GM06990 (cell line): ENCODE measurements at regions not wholly inside any gene's neighbourhood (a gene's known extent, or its start where the extent isn't known, plus 50 kb on each side); places are given as distances from the start of the nearest gene placed in this dataset.

Experiments used
- DNase-seq: peaks from one replicate; pipeline ENCODE4 v3.0.0-alpha.2; 2011; ENCODE audit not compliant: insufficient read length; ENCODE audit errors: extremely low read depth
- H3K27me3 ChIP-seq: replicated peaks from 2 replicates; pipeline ENCODE4 v1.6.0; 2011; ENCODE audit warnings: low read length; ENCODE audit not compliant: control insufficient read depth, insufficient read depth
- H3K36me3 ChIP-seq: 2 replicates; pipeline ENCODE4 v1.5.1; 2011; ENCODE audit warnings: low read length; ENCODE audit not compliant: control insufficient read depth, insufficient read depth
- H3K4me3 ChIP-seq: replicated peaks from 2 replicates; pipeline ENCODE4 v1.5.1; 2011; ENCODE audit warnings: low read depth, mild to moderate bottlenecking, control low read depth, low read length
- TF ChIP-seq, protein P1 (sequence below): IDR thresholded peaks from 2 replicates; pipeline ENCODE4 v1.5.1; 2011; ENCODE audit warnings: low read length, control low read depth, mild to moderate bottlenecking, inconsistent platforms; ENCODE audit not compliant: insufficient read depth, poor library complexity, severe bottlenecking

DNA sequence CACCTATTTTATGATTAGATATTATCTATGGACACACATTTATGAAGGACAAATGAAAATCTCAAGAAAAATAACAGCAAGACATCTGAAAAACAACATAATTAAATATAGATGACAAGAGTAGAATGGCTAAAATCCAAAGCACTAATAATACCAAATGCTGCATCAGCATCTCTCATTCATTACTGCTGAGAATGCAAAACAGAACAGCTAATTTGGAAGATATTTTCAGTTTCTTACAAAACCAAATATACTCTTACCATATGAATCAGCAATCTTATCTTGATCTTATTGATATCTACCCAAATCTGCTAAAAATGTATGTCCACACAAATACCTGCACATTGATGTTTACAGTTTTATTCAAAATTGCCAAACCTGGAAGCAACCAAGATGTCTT, 829.1 kb upstream of the MIR17HG start:
- Histone ChIP-seq H3K4me3 (no peak overlapping the region), H3K27me3 (no peaks in the 10 kb centered on the region), H3K36me3 (no peaks in the 10 kb centered on the region)
- no peak for DNase-seq
- TF ChIP-seq, protein P1, sequence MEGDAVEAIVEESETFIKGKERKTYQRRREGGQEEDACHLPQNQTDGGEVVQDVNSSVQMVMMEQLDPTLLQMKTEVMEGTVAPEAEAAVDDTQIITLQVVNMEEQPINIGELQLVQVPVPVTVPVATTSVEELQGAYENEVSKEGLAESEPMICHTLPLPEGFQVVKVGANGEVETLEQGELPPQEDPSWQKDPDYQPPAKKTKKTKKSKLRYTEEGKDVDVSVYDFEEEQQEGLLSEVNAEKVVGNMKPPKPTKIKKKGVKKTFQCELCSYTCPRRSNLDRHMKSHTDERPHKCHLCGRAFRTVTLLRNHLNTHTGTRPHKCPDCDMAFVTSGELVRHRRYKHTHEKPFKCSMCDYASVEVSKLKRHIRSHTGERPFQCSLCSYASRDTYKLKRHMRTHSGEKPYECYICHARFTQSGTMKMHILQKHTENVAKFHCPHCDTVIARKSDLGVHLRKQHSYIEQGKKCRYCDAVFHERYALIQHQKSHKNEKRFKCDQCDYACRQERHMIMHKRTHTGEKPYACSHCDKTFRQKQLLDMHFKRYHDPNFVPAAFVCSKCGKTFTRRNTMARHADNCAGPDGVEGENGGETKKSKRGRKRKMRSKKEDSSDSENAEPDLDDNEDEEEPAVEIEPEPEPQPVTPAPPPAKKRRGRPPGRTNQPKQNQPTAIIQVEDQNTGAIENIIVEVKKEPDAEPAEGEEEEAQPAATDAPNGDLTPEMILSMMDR, result no peak

DNA sequence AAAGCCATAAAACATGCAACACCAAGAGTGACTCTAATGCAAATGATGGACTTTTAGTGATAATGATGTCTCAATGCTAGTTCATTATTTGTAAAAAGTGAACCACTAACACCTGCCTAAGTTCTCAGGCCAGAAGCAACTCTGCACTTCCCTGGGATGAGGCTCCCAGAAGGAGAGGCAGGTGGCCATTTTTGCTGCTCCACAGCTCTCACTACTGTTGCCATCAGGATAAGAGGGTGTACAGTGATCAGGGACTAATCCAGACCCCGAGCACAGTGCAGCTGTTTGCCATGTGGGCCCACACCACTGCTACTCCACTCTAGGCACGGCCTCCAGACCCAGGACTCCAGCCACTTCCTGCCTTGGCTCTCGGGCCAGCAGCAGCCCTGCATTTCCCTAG, 828.3 kb upstream of the MIR17HG start:
- no peaks in the 10 kb centered on the region for H3K27me3 ChIP-seq
- H3K4me3 ChIP-seq, result no peak overlapping the region
- no peaks in the 10 kb centered on the region for H3K36me3 ChIP-seq
- DNase-seq, result no peak
- TF ChIP-seq, protein P1, result no peak

DNA sequence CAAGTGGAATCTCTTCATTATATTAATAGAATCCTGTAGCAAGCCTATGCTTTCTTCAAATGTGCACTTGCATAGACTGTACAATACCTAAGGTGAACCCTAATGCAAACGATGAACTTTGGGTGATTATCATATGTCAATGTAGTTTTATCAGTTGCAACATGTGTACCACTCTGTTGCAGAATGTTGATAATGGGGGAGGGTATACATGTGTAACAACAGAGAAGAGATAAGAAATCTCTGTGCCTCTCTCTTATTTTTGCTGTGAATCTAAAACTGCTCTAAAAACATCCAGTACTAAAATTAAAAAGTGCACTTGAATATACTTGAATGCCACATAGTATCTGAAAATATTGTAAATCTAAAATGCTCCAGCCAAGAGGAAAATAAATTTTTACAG, 820.8 kb upstream of the MIR17HG start:
- DNase-seq, result no peak
- Histone ChIP-seq H3K4me3 (no peak overlapping the region), H3K27me3 (no peaks in the 10 kb centered on the region), H3K36me3 (no peaks in the 10 kb centered on the region)
- TF ChIP-seq, protein P1, result no peak

DNA sequence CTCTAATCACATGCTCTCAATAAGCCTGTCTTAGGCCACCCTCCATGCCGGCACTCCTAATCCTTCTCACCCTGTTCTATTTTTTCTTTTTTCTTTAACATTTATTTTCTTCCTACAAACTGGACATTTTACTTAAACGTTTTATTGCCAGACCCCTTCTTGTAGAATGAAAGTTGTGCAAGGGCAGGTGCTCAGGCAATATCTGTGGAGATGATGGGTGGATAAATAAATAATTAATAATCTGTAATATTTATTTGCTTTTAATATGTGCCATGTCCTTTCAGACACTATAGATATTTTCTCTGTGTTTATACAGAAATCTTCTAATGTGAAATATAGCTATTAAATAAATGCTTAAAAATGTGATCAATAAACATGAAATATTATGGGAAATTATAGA, 815.7 kb upstream of the MIR17HG start:
- Histone ChIP-seq H3K27me3 (no peaks in the 10 kb centered on the region), H3K36me3 (no peaks in the 10 kb centered on the region), H3K4me3 (no peak overlapping the region)
- DNase-seq, result no peak
- TF ChIP-seq, protein P1, result no peak

DNA sequence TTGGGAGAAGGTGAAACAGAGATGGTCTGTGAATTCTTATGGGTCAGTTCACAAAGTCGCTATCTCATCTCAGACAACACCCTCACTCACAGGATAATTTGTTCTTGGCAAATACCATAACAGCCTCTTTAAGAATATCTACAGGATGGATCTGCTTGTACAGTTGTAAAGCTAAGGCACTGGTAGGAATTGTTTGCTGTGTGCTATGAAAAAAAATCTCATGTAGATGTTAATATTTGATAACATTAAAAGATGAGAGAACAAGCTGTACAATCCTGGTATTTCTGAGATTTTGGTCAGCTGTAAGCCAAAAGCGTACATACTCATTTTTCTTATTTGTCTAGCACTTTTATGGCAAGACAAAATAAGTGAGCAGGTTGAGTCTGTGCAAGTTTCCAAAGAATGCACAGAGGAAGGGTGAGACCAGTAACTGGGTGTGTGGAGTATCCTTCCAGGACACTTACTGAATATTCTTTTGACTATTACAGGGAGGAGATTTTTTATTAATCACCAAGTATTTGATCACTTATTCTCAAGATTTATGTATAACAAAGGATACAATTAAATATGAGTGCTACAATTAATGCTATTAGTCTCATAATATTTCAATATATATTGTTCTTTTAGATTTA, 814.5 kb upstream of the MIR17HG start:
- Histone ChIP-seq H3K36me3 (no peaks in the 10 kb centered on the region), H3K4me3 (no peak overlapping the region), H3K27me3 (no peaks in the 10 kb centered on the region)
- TF ChIP-seq, protein P1, result no peak
- DNase-seq, result no peak

DNA sequence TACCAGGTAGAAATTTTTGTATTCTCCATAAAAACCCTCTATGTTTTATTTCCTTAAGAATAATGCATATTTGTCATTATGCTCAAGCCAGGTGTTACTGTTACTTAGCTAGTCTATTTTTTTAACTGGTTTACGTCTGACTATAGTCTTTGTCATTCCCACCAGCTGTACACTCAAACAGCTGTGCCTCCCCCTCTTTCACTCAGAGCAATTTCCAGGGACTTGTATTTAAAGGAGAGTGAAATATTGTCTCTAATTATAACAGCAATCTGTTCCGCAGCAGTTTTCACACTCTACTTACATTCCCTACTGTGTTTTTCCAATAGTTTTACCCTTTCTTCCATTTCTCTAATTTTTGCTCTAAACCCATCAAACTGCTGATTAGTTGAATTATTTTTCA, 813.6 kb upstream of the MIR17HG start:
- H3K36me3 ChIP-seq, result no peaks in the 10 kb centered on the region
- no peak overlapping the region for H3K4me3 ChIP-seq
- TF ChIP-seq, protein P1, result no peak
- DNase-seq, result no peak
- no peaks in the 10 kb centered on the region for H3K27me3 ChIP-seq
